Heart right ventricle (tissue), 16 donors: ENCODE measurements at regions not wholly inside any gene's neighbourhood (a gene's known extent, or its start where the extent isn't known, plus 50 kb on each side); places are given as distances from the start of the nearest gene placed in this dataset.
"Not testable (repeated sequence)": the region's sequence is repeated elsewhere in the genome, so short reads cannot be mapped to it uniquely, and the experiment has no call there.

Experiments used
- ATAC-seq, 8 donors: fragments of 200-7000 bp; cut with Tn5 transposase; one replicate each; pipeline ENCODE4 v1.9.1; 2020; ENCODE audit warnings: mild to moderate bottlenecking in 8 of 8, moderate library complexity in 8 of 8, moderate number of reproducible peaks in 1 of 8
- DNase-seq, 2 donors: peaks; one replicate each; pipeline ENCODE4 v3.0.0-alpha.2; 2020
- H3K27ac ChIP-seq, 10 donors: fragments of 200-600 bp; sonication (generic) in 2 of 10; one replicate each; pipeline versions ENCODE4 v1.5.0 to v1.8.0; 2020 to 2022; ENCODE audit warnings: mild to moderate bottlenecking in 3 of 10
- H3K27me3 ChIP-seq, 7 donors: fragments of 200-600 bp; one replicate each; pipeline ENCODE4 v1.8.0; 2021 to 2022; ENCODE audit warnings: mild to moderate bottlenecking in 2 of 7
- H3K36me3 ChIP-seq, 9 donors: fragments of 200-600 bp; sonication (generic) in 1 of 9; one replicate each; pipeline versions ENCODE4 v1.5.0 to v1.8.0; 2020 to 2022; ENCODE audit warnings: mild to moderate bottlenecking in 2 of 9
- H3K4me1 ChIP-seq, 9 donors: fragments of 200-600 bp; sonication (generic) in 1 of 9; one replicate each; pipeline versions ENCODE4 v1.5.0 to v1.8.0; 2020 to 2022; ENCODE audit warnings: mild to moderate bottlenecking in 4 of 9
- H3K4me3 ChIP-seq, 10 donors: fragments of 200-600 bp; sonication (generic) in 2 of 10; one replicate each; pipeline versions ENCODE4 v1.5.0 to v1.8.0; 2020 to 2022; ENCODE audit warnings: mild to moderate bottlenecking in 7 of 10, moderate library complexity in 2 of 10
- H3K9me3 ChIP-seq, 11 donors: fragments of 200-600 bp in 10 of 11; sonication (generic) in 2 of 11; one replicate each; pipeline versions ENCODE4 v1.5.0 to v1.8.0; 2013 to 2022; ENCODE audit warnings: mild to moderate bottlenecking in 2 of 11, control low read depth in 1 of 11, moderate library complexity in 1 of 11
- CTCF ChIP-seq, 9 donors: fragments of 200-600 bp; sonication (generic) in 2 of 9; IDR thresholded peaks; one replicate each; pipeline versions ENCODE4 v1.5.0 to v1.8.0; 2021 to 2022; ENCODE audit warnings: antibody characterized with exemption in 9 of 9, mild to moderate bottlenecking in 5 of 9, moderate library complexity in 1 of 9
- WGBS, 2 donors: extraction: QIAGEN DNeasy Blood & Tissue Kit; methylation state at CpG; one replicate each; pipeline ENCODE4 v1.1.7; 2013; ENCODE audit warnings: inconsistent platforms in 1 of 2; 5-methylcytosine and 5-hydroxymethylcytosine counted together
- intact Hi-C, 10 donors: fragments of 100-400 bp; cut with DNase I; formaldehyde crosslinking; loops; one replicate each; pipeline versions ENCODE4 v1.11.1 to v1.14.2; 2022
- donor health status: Arrhythmogenic right ventricular cardiomyopathy.
- donor health status: ischemic (EF 13 %, LVEDD 7.1; RV severe dilation, severe dysfunction).
- donor health status: healthy with polysubstance abuse.
- donor health status: DM: no; HTN: yes; CAD: no.
- donor health status: DM: no; HTN: no; CAD: no.
- donor health status: ischemic (EF 25% LVEDD 6.9; RV normal size, moderate dysfunction).
- donor health status: ischemic (EF 25% LVEDD 5.7; RV mildly dilated, moderate dysfunction).
- donor health status: healthy.
- donor health status: DM: yes; HTN: yes; CAD: no.
- donor health status: Ischemic cardiomyopathy.
- donor health status: ischemic (EF 35%, LVEDD 5.7; RV mildly dilated, moderate dysfunction).
- donor health status: nonischemic (EF 11% LVEDD 7.7; RV severe dilation, severe dysfunction).
- donor health status: DM: yes; HTN: yes; CAD: no.
- donor health status: PGD.
- donor health status: ischemic (EF 29% LVEDD 5.4; RV normal size, mild dysfunction).
- donor health status: nonischemic (EF 23%, LVEDD 6.1; RV moderate dilation, normal function).

GRCh38 chr5:6291961-6292360, 86.4 kb downstream of the MED10 start:
- intact Hi-C loops: loop anchor here in 5 of 10 donors (2.0 to 10.0 kb wide), 6 partner anchors 143 to 453 kb away; no protein-coding TSS in a partner anchor
- peak in 2 of 8 donors; percentile 29 to 67 for ATAC-seq
- TF ChIP-seq CTCF (IDR thresholded peaks at IDR 0.05): peak in 7 of 9 donors; percentile 30 to 57 (median 44)

GRCh38 chr5:6289239-6289638, 89.1 kb downstream of the MED10 start:
- peaks cover 0 to 8% (median 0%) of the 10 kb centered on the region in 11 donors for H3K9me3 ChIP-seq
- no peaks in the 10 kb centered on the region for H3K36me3 ChIP-seq
- H3K27me3 ChIP-seq: no peaks in the 10 kb centered on the region
- ATAC-seq (no peak), DNase-seq (no peak)
- H3K4me1 ChIP-seq: no peaks in the 10 kb centered on the region
- TF ChIP-seq CTCF (IDR thresholded peaks at IDR 0.05): no peak
- no peak overlapping the region for H3K27ac ChIP-seq
- H3K4me3 ChIP-seq: no peak overlapping the region
- intact Hi-C loops: no loop called here
- 93 to 97% methylated on average over 3 of the region's 3 CpGs for WGBS, 2 donors

More at GRCh38 chr5:6291961-6292360, 86.4 kb downstream of the MED10 start:
- Histone ChIP-seq H3K27me3 (no peaks in the 10 kb centered on the region), H3K9me3 (peaks cover 0 to 18% (median 0%) of the 10 kb centered on the region in 11 donors), H3K4me1 (no peaks in the 10 kb centered on the region), H3K36me3 (no peaks in the 10 kb centered on the region), H3K4me3 (no peak overlapping the region), H3K27ac (no peak overlapping the region)
- no peak for DNase-seq
- 10 to 23% methylated on average over 3 of the region's 3 CpGs for WGBS, 2 donors

- Histone ChIP-seq H3K27me3 (no peaks in the 10 kb centered on the region), H3K9me3 (peaks cover 0 to 3% (median 0%) of the 10 kb centered on the region in 11 donors), H3K4me1 (no peaks in the 10 kb centered on the region), H3K36me3 (no peaks in the 10 kb centered on the region), H3K4me3 (no peak overlapping the region), H3K27ac (no peak overlapping the region)
- intact Hi-C loops: no loop called here
- WGBS, 2 donors: 50 to 54% methylated on average over 6 of the region's 6 CpGs
- no peak for DNase-seq
- ATAC-seq: no peak
- TF ChIP-seq CTCF (IDR thresholded peaks at IDR 0.05): no peak
Measured at GRCh38 chr5:6287176-6287575, 91.2 kb downstream of the MED10 start.

- no peak overlapping the region for H3K27ac ChIP-seq
- peaks cover 0 to 3% (median 0%) of the 10 kb centered on the region in 11 donors for H3K9me3 ChIP-seq
- no peak overlapping the region for H3K4me3 ChIP-seq
- intact Hi-C loops: no loop called here
- DNase-seq (no peak), ATAC-seq (no peak)
- WGBS, 2 donors: 88 to 89% methylated on average over 7 of the region's 7 CpGs
- H3K4me1 ChIP-seq: no peaks in the 10 kb centered on the region
- no peaks in the 10 kb centered on the region for H3K36me3 ChIP-seq
- no peak for TF ChIP-seq CTCF (IDR thresholded peaks at IDR 0.05)
- no peaks in the 10 kb centered on the region for H3K27me3 ChIP-seq
Measured at GRCh38 chr5:6286404-6286803, 91.9 kb downstream of the MED10 start.

- H3K27me3 ChIP-seq, DNase-seq, H3K4me1 ChIP-seq, H3K4me3 ChIP-seq, H3K36me3 ChIP-seq, H3K27ac ChIP-seq, intact Hi-C loops, H3K9me3 ChIP-seq, ATAC-seq: not testable (repeated sequence)
Measured at GRCh38 chr5:6284491-6284890, 93.9 kb downstream of the MED10 start.
